Ovary (tissue), 7 donors: ENCODE measurements at regions not wholly inside any gene's neighbourhood (a gene's known extent, or its start where the extent isn't known, plus 50 kb on each side); places are given as distances from the start of the nearest gene placed in this dataset.

Source experiments
- DNase-seq, 5 donors: peaks; one replicate each; pipeline ENCODE4 v3.0.0-alpha.2; 2019 to 2020
- H3K27ac ChIP-seq, 2 donors: fragments of 200-600 bp; one replicate each; pipeline versions ENCODE4 v1.5.1 to v1.8.0; 2019 to 2022
- H3K27me3 ChIP-seq: fragments of 200-600 bp; one replicate; pipeline ENCODE4 v1.8.0; 2022
- H3K36me3 ChIP-seq: fragments of 200-600 bp; sonication (generic); one replicate; pipeline ENCODE4 v1.5.1; 2019
- H3K4me1 ChIP-seq: one replicate; pipeline ENCODE4 v1.8.1; 2013; ENCODE audit warnings: mild to moderate bottlenecking, moderate library complexity; ENCODE audit not compliant: insufficient read depth
- H3K4me3 ChIP-seq: fragments of 200-600 bp; sonication (generic); one replicate; pipeline ENCODE4 v1.5.1; 2017
- H3K9me3 ChIP-seq, 2 donors: fragments of 200-600 bp in 1 of 2; sonication (generic) in 1 of 2; one replicate each; pipeline versions ENCODE4 v1.5.1 to v1.8.1; 2013 to 2019; ENCODE audit warnings: mild to moderate bottlenecking in 1 of 2, moderate library complexity in 1 of 2
- CTCF ChIP-seq, 3 donors: fragments of 450-650 bp in 2 of 3; fragments of 200-600 bp in 1 of 3; IDR thresholded peaks; one replicate each; pipeline versions ENCODE4 v1.5.1 to v1.8.0; 2016 to 2022; ENCODE audit warnings: antibody characterized with exemption in 3 of 3, mild to moderate bottlenecking in 1 of 3
- EP300 ChIP-seq: sonication (generic); formaldehyde crosslinking; IDR thresholded peaks from one replicate; pipeline ENCODE4 v1.6.1; 2017; ENCODE audit warnings: antibody characterized with exemption
- POLR2A ChIP-seq: fragments of 450-650 bp; IDR thresholded peaks from one replicate; pipeline ENCODE4 v1.6.1; 2017; ENCODE audit warnings: antibody characterized with exemption, mild to moderate bottlenecking, moderate library complexity
- WGBS, 3 donors: extraction: QIAGEN DNeasy Blood & Tissue Kit in 1 of 3; methylation state at CpG; one replicate each; pipeline versions ENCODE4 v1.1.5 to v1.1.7; 2013 to 2017; 5-methylcytosine and 5-hydroxymethylcytosine counted together
- intact Hi-C, 4 donors: fragments of 100-400 bp; cut with DNase I; formaldehyde crosslinking; loops; one replicate each; pipeline versions ENCODE4 v1.11.0 to v1.15.1; 2022 to 2023
- donor health status: DM: no; HTN: no; CAD: no; lungs with moderate emphysema.
- donor health status: DM: no; HTN: no; CAD: no.
- donor health status: Bipolar disorder and iron deficiency.
- donor health status: DM: no; HTN: no; CAD: no.
- donor health status: DM: yes; HTN: yes; CAD: no.

DNA sequence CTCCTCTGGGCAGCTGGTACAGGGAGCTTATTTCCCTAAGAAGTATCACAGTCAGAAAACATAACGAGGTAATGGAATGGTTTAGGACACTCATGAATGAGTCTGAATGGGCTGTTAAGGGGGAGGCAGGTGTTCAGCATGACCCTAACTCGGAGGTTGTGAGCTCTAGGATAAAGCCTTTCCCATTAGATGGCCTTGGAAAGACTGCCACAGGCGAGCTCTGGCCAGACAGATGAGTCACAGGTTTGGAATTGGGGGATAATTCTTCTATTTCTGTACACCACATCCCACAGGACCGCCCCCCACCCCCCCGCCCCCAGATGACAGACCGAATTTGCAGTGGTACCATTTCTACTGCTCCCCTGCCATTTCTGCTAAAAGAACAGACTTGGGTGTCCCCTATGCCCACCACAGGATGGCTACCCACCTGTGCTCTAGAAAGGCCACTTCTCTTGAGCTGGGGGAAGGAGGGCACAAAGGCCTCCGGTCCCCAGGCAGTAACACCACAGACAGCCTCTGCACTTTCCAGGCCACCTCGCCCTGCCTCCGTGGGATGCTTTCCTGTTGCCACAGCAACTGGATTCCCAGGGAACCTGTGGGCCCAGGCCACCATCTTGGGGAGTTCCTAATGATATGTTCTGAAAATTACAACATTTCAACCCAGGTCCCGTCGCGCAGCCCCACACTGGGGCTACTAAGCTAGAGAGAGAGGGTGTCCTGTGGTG lies 76.7 kb downstream of the TRIM29 start:
- no peaks in the 10 kb centered on the region for H3K4me1 ChIP-seq
- no peaks in the 10 kb centered on the region for H3K36me3 ChIP-seq
- no peak for TF ChIP-seq CTCF (IDR thresholded peaks at IDR 0.05)
- intact Hi-C loops: no loop called here
- no peak for DNase-seq
- WGBS, 3 donors: 60 to 65% (median 63%) methylated on average over 12 of the region's 12 CpGs
- H3K4me3 ChIP-seq: no peak overlapping the region
- H3K27ac ChIP-seq: no peak overlapping the region
- no peaks in the 10 kb centered on the region for H3K9me3 ChIP-seq
- no peaks in the 10 kb centered on the region for H3K27me3 ChIP-seq

GRCh38 chr11:120060512-120060911 lies 77.4 kb downstream of the TRIM29 start:
- 89 to 91% (median 90%) methylated on average over 7 of the region's 7 CpGs for WGBS, 3 donors
- Histone ChIP-seq H3K36me3 (no peaks in the 10 kb centered on the region), H3K27me3 (no peaks in the 10 kb centered on the region), H3K9me3 (no peaks in the 10 kb centered on the region), H3K4me3 (no peak overlapping the region), H3K4me1 (no peaks in the 10 kb centered on the region), H3K27ac (no peak overlapping the region)
- no peak for DNase-seq
- intact Hi-C loops: no loop called here
- no peak for TF ChIP-seq EP300
- no peak for TF ChIP-seq CTCF (IDR thresholded peaks at IDR 0.05)
- no peak for TF ChIP-seq POLR2A

DNA sequence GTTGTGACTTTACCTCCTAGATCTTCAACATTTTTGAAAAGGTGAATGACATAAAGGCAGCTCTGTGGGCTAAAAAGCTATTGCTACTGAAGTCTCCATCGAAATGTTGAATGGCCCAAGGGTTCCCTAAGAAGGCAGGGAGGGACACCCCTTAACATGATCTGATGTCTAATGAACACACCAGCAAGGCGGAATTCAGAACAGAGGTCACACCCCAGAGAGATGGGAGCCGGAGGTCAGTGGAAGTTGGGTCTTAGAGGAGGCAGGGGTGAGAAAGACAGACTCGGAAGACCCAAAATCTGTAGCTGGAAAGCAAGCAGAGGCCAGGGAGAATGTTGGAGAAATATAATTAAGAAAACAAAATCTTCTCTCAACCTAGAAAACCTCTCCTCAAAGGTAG lies 79.0 kb downstream of the TRIM29 start:
- no peaks in the 10 kb centered on the region for H3K9me3 ChIP-seq
- no peak for DNase-seq
- no peak overlapping the region for H3K27ac ChIP-seq
- no peak overlapping the region for H3K4me3 ChIP-seq
- no peaks in the 10 kb centered on the region for H3K36me3 ChIP-seq
- intact Hi-C loops: no loop called here
- 93 to 95% (median 94%) methylated on average over 4 of the region's 4 CpGs for WGBS, 3 donors
- TF ChIP-seq CTCF (IDR thresholded peaks at IDR 0.05) (no peak), POLR2A (no peak), EP300 (no peak)
- H3K27me3 ChIP-seq: no peaks in the 10 kb centered on the region
- no peaks in the 10 kb centered on the region for H3K4me1 ChIP-seq

GRCh38 chr11:120057595-120058581 lies 80.0 kb downstream of the TRIM29 start:
- no peak for TF ChIP-seq POLR2A
- no peak for TF ChIP-seq CTCF (IDR thresholded peaks at IDR 0.05)
- no peak for TF ChIP-seq EP300
- H3K36me3 ChIP-seq: no peaks in the 10 kb centered on the region
- DNase-seq: no peak
- intact Hi-C loops: no loop called here
- H3K9me3 ChIP-seq: no peaks in the 10 kb centered on the region
- no peaks in the 10 kb centered on the region for H3K27me3 ChIP-seq
- 66 to 82% (median 70%) methylated on average over 18 of the region's 18 CpGs for whole genome bisulfite sequencing, 3 donors
- H3K4me3 ChIP-seq: no peak overlapping the region
- no peaks in the 10 kb centered on the region for H3K4me1 ChIP-seq
- H3K27ac ChIP-seq: no peak overlapping the region
